HG03060 (cell line): ENCODE measurements at regions not wholly inside any gene's neighbourhood (a gene's known extent, or its start where the extent isn't known, plus 50 kb on each side); places are given as distances from the start of the nearest gene placed in this dataset.

ENCODE experiments used
- ATAC-seq: cut with Tn5 transposase; IDR thresholded peaks from one replicate; pipeline ENCODE4 v1.9.1; 2021; ENCODE audit warnings: low read depth, moderate number of reproducible peaks; ENCODE audit not compliant: unreplicated experiment

- ATAC-seq = no peak
Measured at GRCh38 chr5:32504329-32504988, 59.9 kb upstream of the ZFR start.

DNA sequence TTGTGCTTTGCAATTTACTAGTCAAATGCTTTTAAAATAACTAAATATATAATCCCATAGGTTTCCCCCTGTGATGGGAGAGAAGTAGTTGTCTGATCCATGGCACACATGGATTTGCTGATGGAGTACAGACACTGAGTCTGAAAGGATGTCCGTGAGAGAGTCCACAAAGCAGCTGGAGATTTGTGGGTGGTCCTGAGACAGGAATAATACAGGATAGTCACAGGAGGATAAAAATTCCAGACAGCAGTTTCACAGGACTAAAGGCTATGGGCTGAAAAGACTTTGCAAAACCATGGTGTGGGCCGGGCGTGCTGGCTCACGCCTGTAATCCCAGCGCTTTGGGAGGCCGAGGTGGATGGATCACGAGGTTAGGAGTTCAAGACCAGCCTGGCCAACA lies 58.7 kb upstream of the ZFR start:
- no peak for ATAC-seq

GRCh38 chr5:32501071-32502002 lies 56.8 kb upstream of the ZFR start:
- ATAC-seq = no peak

GRCh38 chr5:32500181-32500580 lies 55.6 kb upstream of the ZFR start:
- no peak for ATAC-seq

- no peak for ATAC-seq
Measured at GRCh38 chr5:32499261-32499660, 54.7 kb upstream of the ZFR start.

DNA sequence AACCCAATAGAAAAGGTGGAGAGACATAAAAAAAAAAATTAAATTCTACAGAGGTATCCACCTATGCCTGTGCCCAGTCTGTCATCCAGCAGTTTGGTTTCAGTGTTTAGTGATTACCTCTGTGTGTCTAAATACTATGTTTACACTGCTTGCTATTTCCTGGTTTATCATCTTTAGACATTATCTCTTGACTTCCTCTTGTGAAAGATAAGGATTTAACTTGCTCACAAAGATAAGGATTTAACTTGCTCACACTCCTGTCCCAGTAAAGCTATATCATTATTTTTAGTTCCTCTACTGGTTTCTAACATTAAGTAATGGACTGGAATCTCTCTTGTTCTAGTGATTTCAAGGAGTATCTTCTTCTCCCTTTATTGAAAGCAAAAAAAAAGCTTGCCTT lies 53.9 kb upstream of the ZFR start:
- no peak for ATAC-seq

DNA sequence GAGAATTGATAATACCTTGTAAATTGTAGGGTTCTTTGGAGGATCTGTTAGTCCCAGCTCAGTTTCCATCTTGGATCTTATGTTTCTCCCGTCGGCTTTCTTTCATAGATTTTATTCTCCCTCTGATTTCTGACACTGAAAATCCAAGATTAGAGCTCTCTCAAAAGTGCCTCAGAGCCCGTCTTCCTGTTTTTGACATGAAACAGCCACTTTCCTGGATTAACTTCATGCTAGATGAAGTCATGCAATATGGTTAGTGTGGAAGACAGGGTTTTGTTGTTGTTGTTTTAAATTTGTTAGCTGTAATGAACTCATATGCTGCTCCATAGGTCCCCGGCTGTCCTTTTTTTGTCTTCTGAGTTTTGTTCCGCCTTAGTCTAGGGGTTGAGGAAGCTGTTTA lies 51.6 kb upstream of the ZFR start:
- ATAC-seq = no peak

DNA sequence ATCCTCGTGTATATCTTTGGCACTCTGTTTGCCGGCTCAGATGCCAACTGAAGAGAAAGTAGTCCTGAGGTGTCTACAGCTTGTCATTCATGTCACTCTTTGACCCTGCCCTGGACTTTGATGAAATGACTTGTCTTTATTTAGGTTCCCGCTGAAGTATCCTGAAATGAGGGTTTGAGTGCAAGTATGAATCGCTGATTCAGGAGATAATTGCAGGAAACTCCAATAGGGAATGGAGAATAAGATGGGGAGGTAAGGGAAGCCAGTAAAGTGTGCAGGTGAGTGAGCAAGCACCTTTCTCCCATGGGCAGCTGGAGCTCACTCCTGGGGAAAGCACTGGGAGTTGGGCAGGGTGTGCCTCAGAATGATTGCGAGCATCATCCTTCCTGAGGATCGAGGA lies 50.3 kb upstream of the ZFR start:
- ATAC-seq = no peak
